GM12878 (cell line): ENCODE measurements at regions not wholly inside any gene's neighbourhood (a gene's known extent, or its start where the extent isn't known, plus 50 kb on each side); places are given as distances from the start of the nearest gene placed in this dataset.

Experiments
- ATAC-seq: fragments of 200-7000 bp; cut with Tn5 transposase; 3 replicates; pipeline ENCODE4 v1.9.1; 2020; ENCODE audit warnings: mild to moderate bottlenecking, moderate library complexity
- BruUV-seq: library from RNA; stranded (reverse); fragments of 400-500 nt; replicated peaks from 2 replicates; lab custom pipeline; 2021; lab: Mats Ljungman, UMichigan
- CTCF ChIA-PET: fragments of 300-600 bp; sonication (Branson Sonifier 250); formaldehyde crosslinking; extraction: SDS; loops from one replicate; lab custom pipeline; 2021; ENCODE audit warnings: inconsistent platforms; lab: Yijun Ruan, JAX
- POLR2A ChIA-PET: fragments of 350-600 bp; formaldehyde crosslinking; extraction: SDS; loops from one replicate; lab custom pipeline; 2021; ENCODE audit warnings: inconsistent platforms; lab: Charles Lee
- RAD21 ChIA-PET: fragments of 300-600 bp; sonication (Branson Sonifier 250); formaldehyde crosslinking; loops from one replicate; lab custom pipeline; 2023; ENCODE audit warnings: antibody characterized with exemption; ENCODE audit not compliant: unreplicated experiment; lab: Charles Lee
- SMC1A ChIA-PET: fragments of 300-600 bp; sonication (Branson Sonifier 250); formaldehyde crosslinking; loops from one replicate; lab custom pipeline; 2023; ENCODE audit not compliant: unreplicated experiment, uncharacterized antibody; lab: Charles Lee
- DNase-seq: peaks from one replicate; pipeline ENCODE4 v3.0.0-alpha.2; 2011; ENCODE audit warnings: low read depth, low spot score
- FAIRE-seq: peaks from 3 replicates; lab custom pipeline; 2011; peaks lifted over from hg19 to GRCh38; lab: Jason Lieb, UNC
- H2AFZ ChIP-seq: 2 replicates; pipeline ENCODE4 v1.6.0; 2011; ENCODE audit warnings: low read depth, low read length, control low read depth; ENCODE audit not compliant: control insufficient read depth
- H3K27ac ChIP-seq: 2 replicates; pipeline ENCODE4 v1.5.1; 2011; ENCODE audit warnings: control low read depth; ENCODE audit not compliant: control insufficient read depth, insufficient read depth
- H3K27me3 ChIP-seq, 2 experiments: replicated peaks in 1 of 2; 2 replicates each; pipeline versions ENCODE4 v1.6.0 to v1.6.1; 2011; ENCODE audit warnings: low read length in 1 of 2; ENCODE audit not compliant: control insufficient read depth in 2 of 2, insufficient read depth in 2 of 2
- H3K36me3 ChIP-seq, 2 experiments: 2 replicates each; pipeline ENCODE4 v1.5.1; 2011; ENCODE audit warnings: low read length in 1 of 2; ENCODE audit not compliant: control insufficient read depth in 2 of 2, insufficient read depth in 2 of 2
- H3K4me1 ChIP-seq: 2 replicates; pipeline ENCODE4 v1.6.1; 2011; ENCODE audit warnings: mild to moderate bottlenecking, low read length, moderate library complexity, mixed read lengths; ENCODE audit not compliant: control insufficient read depth, insufficient read depth
- H3K4me2 ChIP-seq: 2 replicates; pipeline ENCODE4 v1.6.0; 2011; ENCODE audit warnings: control low read depth; ENCODE audit not compliant: control insufficient read depth, insufficient read depth
- H3K4me3 ChIP-seq: fragments of 200-600 bp; sonication (generic); 2 replicates; pipeline ENCODE4 v1.5.1; 2016
- H3K79me2 ChIP-seq: 2 replicates; pipeline ENCODE4 v1.6.0; 2011; ENCODE audit warnings: low read length; ENCODE audit not compliant: control insufficient read depth, insufficient read depth
- H3K9ac ChIP-seq: 2 replicates; pipeline ENCODE4 v1.8.0; 2011; ENCODE audit warnings: low read length, control low read depth, mixed read lengths; ENCODE audit not compliant: control insufficient read depth, insufficient read depth
- H3K9me3 ChIP-seq: replicated peaks from 3 replicates; pipeline ENCODE4 v1.5.1; 2011; ENCODE audit warnings: mild to moderate bottlenecking, low read length; ENCODE audit not compliant: control insufficient read depth, insufficient read depth
- H4K20me1 ChIP-seq: 2 replicates; pipeline ENCODE4 v1.6.0; 2011; ENCODE audit not compliant: control insufficient read depth, insufficient read depth
- DPF2 ChIP-seq: fragments of 450-650 bp; IDR thresholded peaks from 2 replicates; pipeline ENCODE4 v1.6.1; 2017; ENCODE audit warnings: mild to moderate bottlenecking
- EZH2 ChIP-seq: IDR thresholded peaks from 2 replicates; pipeline ENCODE4 v1.6.1; 2012; ENCODE audit warnings: low read depth, mild to moderate bottlenecking, control low read depth, inconsistent platforms, low read length, borderline replicate concordance; ENCODE audit not compliant: control insufficient read depth
- RAD21 ChIP-seq: IDR thresholded peaks from 2 replicates; pipeline ENCODE4 v1.6.1; 2011; ENCODE audit warnings: mild to moderate bottlenecking, low read depth, low read length, moderate library complexity; ENCODE audit not compliant: insufficient read depth
- RB1 ChIP-seq: fragments of 450-650 bp; formaldehyde crosslinking; IDR thresholded peaks from 2 replicates; pipeline ENCODE4 v1.6.1; 2017; ENCODE audit warnings: mild to moderate bottlenecking, borderline replicate concordance
- STAT3 ChIP-seq: IDR thresholded peaks from 2 replicates; pipeline ENCODE4 v1.6.1; 2011; ENCODE audit warnings: low read depth, low read length, improper control_type of control experiment
- TCF12 ChIP-seq: IDR thresholded peaks from 2 replicates; pipeline ENCODE4 v1.6.1; 2011; ENCODE audit warnings: low read depth, mild to moderate bottlenecking, low read length
- WGBS: methylation state at CpG from one replicate; pipeline ENCODE4 v1.1.6; 2016; ENCODE audit warnings: low lambda C conversion rate; ENCODE audit not compliant: insufficient replicate concordance, insufficient coverage; ENCODE audit errors: missing lambda C conversion rate; 5-methylcytosine and 5-hydroxymethylcytosine counted together
- in situ Hi-C: fragments of 300-500 bp; cut with MboI; formaldehyde crosslinking; loops from 9 replicates; pipeline ENCODE4 v1.14.3; 2018; ENCODE audit warnings: mixed read lengths
- intact Hi-C: fragments of 100-400 bp; cut with micrococcal nuclease; formaldehyde crosslinking; loops from one replicate; pipeline ENCODE4 v1.14.2; 2022; ENCODE audit not compliant: unreplicated experiment
- TF ChIP-seq, protein P1 (sequence below): IDR thresholded peaks from 2 replicates; pipeline ENCODE4 v1.6.1; 2011; ENCODE audit warnings: mild to moderate bottlenecking, low read depth, low read length, moderate library complexity; ENCODE audit not compliant: insufficient replicate concordance
- TF ChIP-seq, protein P2 (sequence below): fragments of 450-650 bp; IDR thresholded peaks from 2 replicates; pipeline ENCODE4 v1.6.1; 2014; ENCODE audit warnings: mild to moderate bottlenecking

DNA sequence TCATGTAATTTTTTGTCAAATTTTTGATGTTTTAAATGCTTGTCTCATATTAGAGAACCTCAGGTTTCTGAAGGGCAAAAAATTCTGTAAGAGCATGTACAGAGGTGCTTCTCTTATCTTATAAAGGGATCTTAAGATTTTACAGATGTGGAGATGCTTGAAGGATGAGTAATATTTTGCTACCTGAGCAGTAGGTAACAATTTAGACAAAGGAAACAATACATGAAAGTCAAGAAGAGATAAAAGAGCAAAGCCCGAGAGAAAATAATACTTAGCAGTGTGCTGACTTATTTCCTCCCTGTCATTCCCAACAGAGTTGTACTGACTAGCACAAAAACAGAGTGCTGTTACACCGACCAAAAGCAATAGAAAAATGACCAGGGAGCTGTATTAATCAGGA is 98.1 kb upstream of the PTPRR start:
- no peak for FAIRE-seq
- ChIA-PET POLR2A (no interaction called here), SMC1A (no interaction called here)
- Histone ChIP-seq H3K27me3 (no peaks in the 10 kb centered on the region), H3K27ac (no peak overlapping the region), H3K79me2 (no peaks in the 10 kb centered on the region)
- WGBS: 18% methylated on average over 2 of the region's 2 CpGs
- BruUV-seq: no TSS peak
- in situ Hi-C loops: no loop called here
- TF ChIP-seq STAT3 (no peak), RB1 (no peak), EZH2 (no peak), DPF2 (no peak), TCF12 (no peak)
- TF ChIP-seq, protein P1, sequence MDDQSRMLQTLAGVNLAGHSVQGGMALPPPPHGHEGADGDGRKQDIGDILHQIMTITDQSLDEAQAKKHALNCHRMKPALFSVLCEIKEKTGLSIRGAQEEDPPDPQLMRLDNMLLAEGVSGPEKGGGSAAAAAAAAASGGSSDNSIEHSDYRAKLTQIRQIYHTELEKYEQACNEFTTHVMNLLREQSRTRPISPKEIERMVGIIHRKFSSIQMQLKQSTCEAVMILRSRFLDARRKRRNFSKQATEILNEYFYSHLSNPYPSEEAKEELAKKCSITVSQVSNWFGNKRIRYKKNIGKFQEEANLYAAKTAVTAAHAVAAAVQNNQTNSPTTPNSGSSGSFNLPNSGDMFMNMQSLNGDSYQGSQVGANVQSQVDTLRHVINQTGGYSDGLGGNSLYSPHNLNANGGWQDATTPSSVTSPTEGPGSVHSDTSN: no peak
- TF ChIP-seq, all 136 proteins: peak for 0
- Histone ChIP-seq H3K4me2 (no peak overlapping the region), H3K9me3 (no peaks in the 10 kb centered on the region), H3K4me3 (no peak overlapping the region), H3K4me1 (no peaks in the 10 kb centered on the region), H3K9ac (no peak overlapping the region), H2AFZ (no peak overlapping the region), H3K36me3 (no peaks in the 10 kb centered on the region), H4K20me1 (no peaks in the 10 kb centered on the region)
- ChIA-PET CTCF (no interaction called here), RAD21 (no interaction called here)
- intact Hi-C loops: no loop called here
- DNase-seq: no peak
- no peak for ATAC-seq

DNA sequence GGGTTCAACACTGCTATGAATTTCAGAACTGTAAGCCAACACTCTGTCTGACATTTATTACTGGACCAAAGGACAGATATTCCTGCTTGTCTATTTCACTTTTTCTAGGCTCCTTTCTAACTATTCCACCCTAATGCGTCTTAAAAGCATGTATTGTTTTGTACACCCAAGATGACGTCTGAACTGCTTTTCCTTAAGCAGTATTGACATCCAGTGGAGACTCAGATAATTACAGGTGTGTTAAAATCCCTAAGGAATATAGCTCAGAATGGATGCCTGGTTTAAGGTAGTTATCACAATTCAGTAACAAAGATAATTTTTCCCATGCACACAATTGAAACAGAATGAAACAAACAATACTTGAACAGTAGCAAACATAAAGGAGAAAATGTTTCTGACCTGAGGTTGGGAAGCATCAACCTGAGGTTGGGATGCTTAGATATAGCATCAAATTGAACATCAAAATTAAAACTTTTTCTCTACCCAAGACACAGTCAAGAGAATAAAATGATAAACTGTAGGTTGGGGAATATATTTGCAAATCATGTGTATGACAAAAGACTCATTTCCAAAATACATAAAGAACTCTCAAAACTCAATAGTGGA is 93.7 kb upstream of the PTPRR start:
- RAD21 ChIA-PET: interaction anchor here (0.9 kb wide), 1 partner anchor 280 kb away, joined by 3 read pairs; no protein-coding TSS in a partner anchor
- no peak for ATAC-seq
- no peak overlapping the region for H2AFZ ChIP-seq

More for the DNA sequence above, 93.7 kb upstream of the PTPRR start:
- DNase-seq (no peak), FAIRE-seq (no peak)
- no peak overlapping the region for H3K9ac ChIP-seq
- POLR2A ChIA-PET: no interaction called here
- H4K20me1 ChIP-seq: no peaks in the 10 kb centered on the region
- H3K36me3 ChIP-seq: no peaks in the 10 kb centered on the region
- H3K4me1 ChIP-seq: no peaks in the 10 kb centered on the region
- BruUV-seq: no TSS peak
- H3K4me2 ChIP-seq: no peak overlapping the region
- H3K4me3 ChIP-seq: no peak overlapping the region
- no peaks in the 10 kb centered on the region for H3K27me3 ChIP-seq
- intact Hi-C loops: no loop called here
- 0% methylated on average over 2 of the region's 2 CpGs for WGBS
- SMC1A ChIA-PET: interaction anchor here (1.0 kb wide), 1 partner anchor 16 kb away, joined by 3 read pairs; no protein-coding TSS in a partner anchor
- no peak overlapping the region for H3K27ac ChIP-seq
- no peaks in the 10 kb centered on the region for H3K79me2 ChIP-seq
- CTCF ChIA-PET: interaction anchor here (1.0 kb wide), 1 partner anchor 1130 kb away, joined by 3 read pairs; no protein-coding TSS in a partner anchor
- no peaks in the 10 kb centered on the region for H3K9me3 ChIP-seq
- peak; percentile 38 for TF ChIP-seq RAD21
- TF ChIP-seq, protein P2, sequence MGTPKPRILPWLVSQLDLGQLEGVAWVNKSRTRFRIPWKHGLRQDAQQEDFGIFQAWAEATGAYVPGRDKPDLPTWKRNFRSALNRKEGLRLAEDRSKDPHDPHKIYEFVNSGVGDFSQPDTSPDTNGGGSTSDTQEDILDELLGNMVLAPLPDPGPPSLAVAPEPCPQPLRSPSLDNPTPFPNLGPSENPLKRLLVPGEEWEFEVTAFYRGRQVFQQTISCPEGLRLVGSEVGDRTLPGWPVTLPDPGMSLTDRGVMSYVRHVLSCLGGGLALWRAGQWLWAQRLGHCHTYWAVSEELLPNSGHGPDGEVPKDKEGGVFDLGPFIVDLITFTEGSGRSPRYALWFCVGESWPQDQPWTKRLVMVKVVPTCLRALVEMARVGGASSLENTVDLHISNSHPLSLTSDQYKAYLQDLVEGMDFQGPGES: no peak
- in situ Hi-C loops: no loop called here
